GM03348 (cell line): ENCODE measurements at regions not wholly inside any gene's neighbourhood (a gene's known extent, or its start where the extent isn't known, plus 50 kb on each side); places are given as distances from the start of the nearest gene placed in this dataset.
"Not testable (repeated sequence)": the region's sequence is repeated elsewhere in the genome, so short reads cannot be mapped to it uniquely, and the experiment has no call there.

Source experiments
- DNase-seq: peaks from one replicate; pipeline ENCODE4 v3.0.0; 2012; ENCODE audit warnings: low spot score

DNA sequence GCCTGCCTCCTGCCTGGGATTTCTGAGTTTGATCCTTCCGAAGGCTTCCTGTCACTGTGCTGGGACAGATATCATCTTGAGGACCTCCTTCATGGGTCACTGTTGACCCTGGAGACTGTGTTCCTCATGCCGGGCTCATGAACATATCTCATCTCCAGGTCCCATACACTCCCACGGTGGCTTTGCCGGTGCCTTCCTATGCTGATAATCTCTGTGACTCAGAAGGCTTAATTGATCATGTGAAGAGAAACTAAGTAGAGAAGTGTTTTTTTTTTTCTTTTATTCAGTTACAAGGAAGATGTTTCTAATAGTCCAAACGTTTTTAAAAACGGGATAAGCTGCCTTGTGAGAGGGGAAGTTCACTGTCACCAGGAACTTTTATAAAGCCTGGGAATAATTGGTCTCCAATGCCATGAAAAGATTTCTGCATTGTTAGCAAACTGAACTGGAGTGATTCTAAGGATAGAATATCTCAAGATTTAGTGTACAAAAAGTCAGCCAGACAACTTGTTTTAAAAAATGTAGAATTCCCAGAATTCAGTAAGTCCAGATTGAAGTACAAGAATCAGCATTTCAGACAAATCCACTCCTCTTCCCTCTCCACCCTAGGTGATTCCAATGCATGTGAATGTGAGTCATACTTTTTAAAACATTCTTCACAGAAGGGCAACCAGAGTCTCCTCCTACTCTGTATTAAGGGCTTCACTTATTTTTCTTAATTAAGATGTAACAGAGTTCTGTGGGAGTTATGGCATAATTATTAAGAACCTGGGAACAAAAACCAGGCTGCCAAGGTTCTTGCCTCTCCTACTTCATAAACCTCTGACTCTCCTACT, 139.8 kb upstream of the LGR5 start:
- no peak for DNase-seq

DNA sequence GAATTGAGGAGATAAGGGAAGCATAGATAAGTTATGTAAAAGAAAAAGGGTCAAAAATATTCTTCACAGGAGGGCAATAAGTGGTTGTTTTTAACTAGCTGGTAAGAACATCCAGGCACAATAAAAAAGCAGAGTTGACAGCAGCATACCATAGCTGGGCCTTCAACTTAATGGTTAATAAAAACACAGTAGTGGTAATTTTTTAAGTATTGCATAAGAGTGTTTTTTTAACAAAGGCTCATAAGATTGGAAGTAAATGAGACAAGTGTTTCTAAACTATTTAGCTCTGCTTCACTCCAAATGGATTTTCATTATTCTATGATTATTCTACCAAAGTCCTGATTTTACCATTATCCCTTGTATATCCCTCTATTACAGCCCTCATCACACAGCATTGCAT, 140.1 kb upstream of the TSPAN8 start:
- no peak for DNase-seq

DNA sequence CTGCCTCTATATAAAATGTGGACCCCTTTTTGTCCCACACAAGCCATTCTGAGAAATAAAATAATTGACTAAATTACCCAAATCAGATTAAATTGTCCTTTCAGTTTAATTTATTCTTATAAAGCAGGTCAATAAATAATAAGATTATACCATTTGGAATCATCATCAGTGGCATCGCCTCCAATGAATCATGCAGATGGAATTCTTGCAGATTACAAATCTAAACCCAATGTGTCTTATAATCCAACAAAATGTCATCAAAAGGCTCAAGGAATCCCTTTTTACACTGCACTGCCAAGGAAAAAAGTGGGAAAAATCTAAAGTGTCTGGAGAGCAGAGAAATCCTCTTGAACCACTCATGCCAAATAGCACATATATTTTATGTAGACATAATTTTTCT, 138.2 kb upstream of the TSPAN8 start:
- DNase-seq = no peak

DNA sequence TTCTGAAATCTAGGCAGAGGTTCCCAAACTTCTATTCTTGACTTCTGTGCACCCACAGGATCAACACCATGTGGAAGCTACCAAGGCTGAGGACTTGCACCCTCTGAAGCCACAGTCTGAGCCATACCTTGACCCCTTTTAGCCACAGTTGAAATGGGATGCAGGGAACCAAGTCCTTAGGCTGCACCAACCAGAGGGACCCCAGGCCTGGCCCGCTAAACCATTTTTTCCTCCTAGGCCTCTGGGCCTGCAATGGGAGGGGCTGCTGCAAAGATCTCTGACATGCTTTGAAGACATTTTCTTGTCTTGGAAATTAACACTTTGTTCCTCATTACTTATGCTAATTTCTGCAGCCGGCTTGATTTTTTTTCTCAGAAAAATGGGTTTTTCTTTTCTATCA, 133.9 kb upstream of the TSPAN8 start:
- no peak for DNase-seq

GRCh38 chr12:71283883-71284282, 126.1 kb upstream of the TSPAN8 start:
- no peak for DNase-seq

GRCh38 chr12:71282925-71283324, 125.1 kb upstream of the TSPAN8 start:
- no peak for DNase-seq

GRCh38 chr12:71282020-71282419, 124.2 kb upstream of the TSPAN8 start:
- DNase-seq = no peak

GRCh38 chr12:71281425-71281824, 123.6 kb upstream of the TSPAN8 start:
- no peak for DNase-seq

- DNase-seq = no peak
Observed at GRCh38 chr12:71277866-71278265, 120.1 kb upstream of the TSPAN8 start.

GRCh38 chr12:71276541-71276940, 118.7 kb upstream of the TSPAN8 start:
- DNase-seq = no peak

GRCh38 chr12:71270794-71271193, 113.0 kb upstream of the TSPAN8 start:
- DNase-seq = not testable (repeated sequence)

DNA sequence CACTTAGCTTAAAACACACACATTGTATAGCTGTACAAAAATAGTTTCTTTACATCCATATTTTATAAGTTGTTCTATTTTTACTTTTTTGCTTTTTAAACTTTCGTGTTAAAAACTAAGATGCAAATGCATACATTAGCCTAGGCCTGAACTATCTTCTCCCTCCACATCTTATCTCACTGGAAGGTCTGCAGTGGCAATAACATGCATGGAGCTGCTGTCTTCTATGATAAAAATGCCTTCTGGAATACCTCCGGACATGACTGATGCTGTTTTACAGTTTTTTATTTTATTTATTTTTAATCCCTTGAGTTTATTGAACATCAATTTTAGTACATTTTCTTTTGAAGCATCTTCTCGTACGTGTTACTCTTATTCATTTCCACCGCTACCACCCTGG, 112.3 kb upstream of the TSPAN8 start:
- DNase-seq = no peak

- DNase-seq = no peak
Observed at GRCh38 chr12:71269281-71269598, 111.4 kb upstream of the TSPAN8 start.

- no peak for DNase-seq
Observed at GRCh38 chr12:71268598-71269280, 110.9 kb upstream of the TSPAN8 start.

GRCh38 chr12:71266606-71267005, 108.8 kb upstream of the TSPAN8 start:
- DNase-seq = no peak

DNA sequence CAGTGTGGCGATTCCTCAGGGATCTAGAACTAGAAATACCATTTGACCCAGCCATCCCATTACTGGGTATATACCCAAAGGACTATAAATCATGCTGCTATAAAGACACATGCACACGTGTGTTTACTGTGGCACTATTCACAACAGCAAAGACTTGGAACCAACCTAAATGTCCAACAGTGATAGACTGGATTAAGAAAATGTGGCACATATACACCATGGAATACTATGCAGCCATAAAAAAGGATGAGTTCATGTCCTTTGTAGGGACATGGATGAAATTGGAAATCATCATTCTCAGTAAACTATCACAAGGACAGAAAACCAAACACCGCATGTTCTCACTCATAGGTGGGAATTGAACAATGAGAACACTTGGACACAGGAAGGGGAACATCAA, 107.9 kb upstream of the TSPAN8 start:
- not testable (repeated sequence) for DNase-seq

DNA sequence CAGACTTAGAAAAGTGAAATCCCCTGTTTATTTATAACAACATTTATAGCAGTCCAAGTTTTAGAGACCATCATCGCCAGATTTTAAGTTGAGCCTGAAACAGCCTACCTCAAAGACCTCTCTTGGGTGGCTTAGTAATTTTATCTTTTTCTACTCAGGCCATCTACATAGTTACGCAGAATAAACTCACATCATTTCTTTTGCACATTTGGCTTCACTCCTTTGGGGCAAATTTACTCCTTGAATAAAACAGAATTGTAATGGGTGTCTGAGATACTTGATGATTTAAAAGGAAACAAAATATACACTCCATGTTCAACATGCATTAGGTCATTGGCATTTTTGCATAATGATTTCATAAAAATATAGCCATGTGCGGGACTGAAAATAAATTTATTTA, 104.7 kb upstream of the TSPAN8 start:
- DNase-seq = no peak

GRCh38 chr12:71252473-71252872, 94.7 kb upstream of the TSPAN8 start:
- DNase-seq = no peak

GRCh38 chr12:71250166-71250565, 92.4 kb upstream of the TSPAN8 start:
- no peak for DNase-seq

GRCh38 chr12:71243370-71243769, 85.6 kb upstream of the TSPAN8 start:
- DNase-seq = no peak

DNA sequence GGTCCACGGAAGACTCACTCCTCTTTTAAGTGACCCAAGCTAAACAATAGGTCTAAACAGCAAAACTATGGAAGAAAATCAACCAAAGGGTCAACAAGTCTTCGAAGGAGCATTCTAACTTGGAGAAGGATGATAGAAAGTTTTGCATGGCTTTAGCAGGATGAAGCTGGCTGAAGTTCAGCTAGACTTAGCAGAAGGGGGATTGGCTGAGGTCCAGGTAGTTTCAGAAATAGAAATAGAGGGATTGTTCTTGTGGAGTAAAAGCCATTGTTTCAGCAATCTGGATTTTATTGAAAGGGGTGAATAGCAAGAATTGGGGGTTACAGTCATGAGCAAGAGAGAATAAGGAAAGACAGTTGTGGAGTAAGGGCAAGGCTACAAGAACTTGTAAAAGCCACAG, 84.7 kb upstream of the TSPAN8 start:
- DNase-seq = no peak

DNA sequence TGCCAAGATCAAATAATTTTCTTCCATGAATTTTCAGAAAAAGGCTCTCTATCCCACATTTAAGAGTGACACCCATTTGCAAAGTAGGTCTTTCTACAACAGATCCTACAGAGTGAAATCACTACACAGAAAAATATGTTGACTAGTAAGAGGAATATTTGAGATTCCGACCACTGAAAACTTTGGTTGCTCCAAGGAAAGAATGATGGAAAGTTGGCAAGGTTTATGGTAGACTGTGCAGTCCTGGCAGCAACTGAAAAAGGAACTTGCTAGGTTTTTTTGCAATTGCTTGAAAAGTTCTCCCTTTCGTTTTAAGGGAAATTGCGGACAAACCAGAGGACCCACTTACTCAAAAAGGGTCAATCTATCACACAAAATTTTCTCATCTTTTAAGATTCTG, 83.1 kb upstream of the TSPAN8 start:
- DNase-seq = no peak

DNA sequence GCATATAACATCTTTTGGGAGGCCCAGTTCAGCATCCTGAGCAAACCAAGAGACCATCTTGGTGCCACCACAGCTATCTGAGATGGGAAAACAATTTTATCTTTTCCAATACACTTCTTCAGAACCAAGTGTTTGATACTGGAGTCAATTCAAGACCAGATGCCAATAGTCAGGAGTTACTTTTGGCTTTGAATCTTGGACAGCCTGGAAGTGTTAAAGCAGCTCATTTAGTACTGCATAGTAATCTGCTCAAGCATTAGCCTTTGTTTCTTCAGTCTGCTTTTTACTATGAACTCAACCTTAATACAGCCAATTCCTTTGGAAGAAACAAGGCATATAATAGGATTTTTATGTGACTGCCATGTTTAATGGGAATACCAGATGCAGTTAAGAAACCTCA, 81.9 kb upstream of the TSPAN8 start:
- no peak for DNase-seq

GRCh38 chr12:71237128-71237527, 79.3 kb upstream of the TSPAN8 start:
- DNase-seq = no peak
